ENCODE measurements at regions not wholly inside any gene's neighbourhood (a gene's known extent, or its start where the extent isn't known, plus 50 kb on each side); places are given as distances from the start of the nearest gene placed in this dataset.
A peak's percentile ranks its signal among the peaks of the same experiment; 100 is the strongest.

- DNase-seq, result no peak
Observed at GRCh38 chrX:57848857-57849256, 61.4 kb downstream of the ZXDA start.

DNA sequence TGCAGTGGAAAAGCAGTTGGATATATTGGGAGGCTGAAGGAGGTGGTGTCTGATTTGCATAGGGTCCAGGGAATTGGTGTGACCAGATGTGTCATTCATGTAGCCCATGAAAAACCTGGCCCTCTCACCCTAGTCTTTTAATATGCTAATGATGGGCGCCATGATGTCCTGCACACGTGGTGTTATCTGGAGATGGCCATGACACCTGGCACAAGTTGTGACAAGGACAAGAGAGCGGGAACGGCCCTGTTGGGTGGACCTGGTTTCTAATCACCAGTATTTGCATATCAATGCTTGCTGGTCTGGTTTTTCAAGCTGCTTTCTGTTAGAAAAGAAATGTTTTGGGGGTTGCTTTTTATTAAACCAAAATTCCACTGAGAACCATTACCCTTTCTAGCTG, 87.4 kb downstream of the ZXDA start:
- DNase-seq, result no peak

DNA sequence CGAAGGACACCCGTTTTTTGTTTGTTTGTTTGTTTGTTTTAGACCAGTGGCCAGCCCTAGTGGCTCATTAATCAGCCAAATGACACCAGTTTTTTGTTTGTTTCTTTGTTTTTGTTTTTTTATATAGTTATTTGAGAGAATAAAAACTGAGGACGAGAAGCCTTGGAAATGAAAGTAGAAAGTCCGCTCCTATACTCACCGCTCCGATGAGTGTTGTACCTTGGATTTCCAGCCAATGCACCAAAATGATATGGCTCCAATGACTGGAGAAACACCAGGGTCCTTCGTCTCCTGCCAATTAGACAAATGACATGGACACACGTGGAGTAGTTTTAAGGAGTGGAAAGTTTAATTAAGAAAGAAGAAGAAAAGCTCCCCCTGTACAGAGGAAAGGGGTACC, 87.9 kb downstream of the ZXDA start:
- DNase-seq, result no peak

DNA sequence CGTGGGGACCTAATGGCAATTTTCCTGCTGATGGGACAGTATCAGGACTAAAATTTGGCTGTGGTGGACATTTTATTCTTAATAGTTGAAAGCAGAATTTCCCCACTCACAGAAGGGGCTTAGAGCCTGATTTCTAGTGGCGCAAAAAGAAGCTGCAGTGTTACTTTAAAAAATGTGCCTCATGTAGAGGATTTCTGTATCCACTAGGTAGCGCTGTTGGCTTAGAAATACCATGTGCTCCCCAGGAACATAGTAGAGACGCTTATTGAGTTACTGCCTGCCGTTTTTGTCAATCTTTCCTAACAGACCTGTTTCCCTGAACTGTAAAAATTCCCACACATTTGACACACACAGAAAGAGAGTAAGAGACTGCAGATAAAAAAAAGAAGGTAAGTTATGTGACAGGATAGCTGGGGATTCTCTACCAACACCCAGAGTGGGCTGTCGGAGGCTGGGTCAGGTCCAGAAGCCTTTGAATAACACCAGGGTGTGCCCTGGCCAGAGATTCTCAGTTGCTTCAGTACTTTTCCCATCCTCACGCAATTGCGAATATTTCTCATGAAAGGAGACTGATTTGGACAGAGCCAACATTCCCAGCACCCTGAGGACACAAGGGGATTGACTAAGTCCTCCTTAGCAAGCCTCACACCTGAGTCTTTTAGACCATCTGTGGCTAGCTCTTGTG, 88.4 kb downstream of the ZXDA start:
- DNase-seq, result peak; percentile 51 to 72 (median 59)

- DNase-seq, result peak in 2 of 3 donors; percentile 15 to 26
Observed at GRCh38 chrX:57817302-57817701, 93.0 kb downstream of the ZXDA start.

DNA sequence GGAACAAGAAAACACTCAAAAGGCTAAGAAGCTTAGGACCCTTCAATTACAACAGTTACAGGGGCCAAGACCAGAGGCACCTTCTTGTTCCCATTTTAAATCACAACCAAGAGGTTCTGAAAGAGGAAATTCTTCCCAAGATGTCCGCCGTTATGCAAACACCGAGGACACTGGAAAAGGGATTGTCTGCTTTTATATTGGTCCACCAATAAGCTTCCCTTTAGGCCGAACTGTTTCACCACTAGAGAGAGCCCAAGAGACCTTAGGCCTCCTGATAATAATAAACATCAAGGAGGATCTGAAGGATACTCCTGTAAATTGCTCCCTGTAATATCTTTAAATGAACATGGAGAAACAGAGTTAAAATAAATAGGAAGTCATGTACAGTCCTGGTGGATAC, 92.6 kb upstream of the NLRP2B start:
- no peak for DNase-seq

DNA sequence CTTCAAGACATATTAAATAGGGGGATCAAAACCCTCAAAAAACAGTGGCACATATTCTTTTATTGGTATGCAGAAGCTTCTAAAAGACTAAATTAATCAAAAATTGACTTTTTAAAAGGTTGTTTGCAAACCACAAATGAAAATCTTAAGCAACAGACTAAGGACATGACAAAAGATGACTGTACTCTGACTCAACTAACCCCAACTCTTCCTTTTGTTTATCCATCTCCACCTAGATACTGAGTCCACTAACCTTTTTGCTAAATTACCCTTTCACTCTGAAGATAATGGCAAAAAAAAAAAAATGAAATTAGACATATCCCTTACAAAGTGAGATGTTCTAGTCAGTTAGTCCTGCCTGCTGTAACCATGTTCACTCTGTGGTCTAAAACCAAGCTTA, 91.6 kb upstream of the NLRP2B start:
- DNase-seq, result no peak

DNA sequence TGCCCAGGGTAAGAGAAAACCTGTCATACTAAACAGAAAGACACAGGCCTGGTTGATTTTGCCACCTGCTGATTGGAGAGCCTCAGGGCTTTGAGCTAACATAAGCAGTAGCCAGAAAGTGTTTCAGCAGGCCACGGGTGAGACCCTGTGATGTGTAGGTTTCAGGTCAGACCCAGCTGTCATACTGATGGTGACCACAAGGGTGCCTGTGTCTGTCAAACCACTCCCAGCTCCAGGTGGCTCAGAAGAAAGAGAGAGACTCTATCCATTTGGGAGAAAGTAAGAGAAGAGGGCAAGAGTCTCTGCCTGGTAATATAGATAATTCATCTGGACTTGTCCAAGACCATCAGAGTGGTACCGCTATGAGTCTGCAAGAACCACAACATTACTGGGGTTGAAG, 72.8 kb upstream of the NLRP2B start:
- DNase-seq, result no peak

- DNase-seq, result no peak
Observed at GRCh38 chrX:57741107-57741506, 61.0 kb upstream of the NLRP2B start.

DNA sequence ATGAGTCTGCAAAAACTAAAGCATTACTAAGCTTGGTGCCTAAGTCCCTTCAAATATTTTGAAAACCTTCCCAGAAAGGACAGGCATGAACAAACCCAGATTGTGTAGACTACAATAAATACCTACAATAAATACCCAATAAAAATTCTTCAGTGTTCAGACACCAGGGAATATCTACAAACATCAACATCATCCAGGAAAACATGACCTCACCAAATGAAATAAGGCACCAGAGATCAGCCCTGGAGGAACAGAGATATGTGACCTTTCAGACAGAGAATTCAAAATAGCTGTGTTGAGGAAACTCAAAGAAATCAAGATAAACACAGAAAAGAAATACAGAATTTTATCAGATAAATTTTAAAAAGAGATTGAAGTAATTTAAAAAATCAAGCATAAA, 57.8 kb upstream of the NLRP2B start:
- DNase-seq, result no peak
